Heart right ventricle (tissue), 16 donors: ENCODE measurements at regions not wholly inside any gene's neighbourhood (a gene's known extent, or its start where the extent isn't known, plus 50 kb on each side); places are given as distances from the start of the nearest gene placed in this dataset.
A peak's percentile ranks its signal among the peaks of the same experiment; 100 is the strongest.
"Not testable (repeated sequence)": the region's sequence is repeated elsewhere in the genome, so short reads cannot be mapped to it uniquely, and the experiment has no call there.

Experiments used
- ATAC-seq, 8 donors: fragments of 200-7000 bp; cut with Tn5 transposase; one replicate each; pipeline ENCODE4 v1.9.1; 2020; ENCODE audit warnings: mild to moderate bottlenecking in 8 of 8, moderate library complexity in 8 of 8, moderate number of reproducible peaks in 1 of 8
- DNase-seq, 2 donors: peaks; one replicate each; pipeline ENCODE4 v3.0.0-alpha.2; 2020
- H3K27ac ChIP-seq, 10 donors: fragments of 200-600 bp; sonication (generic) in 2 of 10; one replicate each; pipeline versions ENCODE4 v1.5.0 to v1.8.0; 2020 to 2022; ENCODE audit warnings: mild to moderate bottlenecking in 3 of 10
- H3K27me3 ChIP-seq, 7 donors: fragments of 200-600 bp; one replicate each; pipeline ENCODE4 v1.8.0; 2021 to 2022; ENCODE audit warnings: mild to moderate bottlenecking in 2 of 7
- H3K36me3 ChIP-seq, 9 donors: fragments of 200-600 bp; sonication (generic) in 1 of 9; one replicate each; pipeline versions ENCODE4 v1.5.0 to v1.8.0; 2020 to 2022; ENCODE audit warnings: mild to moderate bottlenecking in 2 of 9
- H3K4me1 ChIP-seq, 9 donors: fragments of 200-600 bp; sonication (generic) in 1 of 9; one replicate each; pipeline versions ENCODE4 v1.5.0 to v1.8.0; 2020 to 2022; ENCODE audit warnings: mild to moderate bottlenecking in 4 of 9
- H3K4me3 ChIP-seq, 10 donors: fragments of 200-600 bp; sonication (generic) in 2 of 10; one replicate each; pipeline versions ENCODE4 v1.5.0 to v1.8.0; 2020 to 2022; ENCODE audit warnings: mild to moderate bottlenecking in 7 of 10, moderate library complexity in 2 of 10
- H3K9me3 ChIP-seq, 11 donors: fragments of 200-600 bp in 10 of 11; sonication (generic) in 2 of 11; one replicate each; pipeline versions ENCODE4 v1.5.0 to v1.8.0; 2013 to 2022; ENCODE audit warnings: mild to moderate bottlenecking in 2 of 11, control low read depth in 1 of 11, moderate library complexity in 1 of 11
- CTCF ChIP-seq, 9 donors: fragments of 200-600 bp; sonication (generic) in 2 of 9; IDR thresholded peaks; one replicate each; pipeline versions ENCODE4 v1.5.0 to v1.8.0; 2021 to 2022; ENCODE audit warnings: antibody characterized with exemption in 9 of 9, mild to moderate bottlenecking in 5 of 9, moderate library complexity in 1 of 9
- whole genome bisulfite sequencing, 2 donors: extraction: QIAGEN DNeasy Blood & Tissue Kit; methylation state at CpG; one replicate each; pipeline ENCODE4 v1.1.7; 2013; ENCODE audit warnings: inconsistent platforms in 1 of 2; 5-methylcytosine and 5-hydroxymethylcytosine counted together
- intact Hi-C, 10 donors: fragments of 100-400 bp; cut with DNase I; formaldehyde crosslinking; loops; one replicate each; pipeline versions ENCODE4 v1.11.1 to v1.14.2; 2022
- donor health status: Arrhythmogenic right ventricular cardiomyopathy.
- donor health status: ischemic (EF 13 %, LVEDD 7.1; RV severe dilation, severe dysfunction).
- donor health status: healthy with polysubstance abuse.
- donor health status: DM: no; HTN: yes; CAD: no.
- donor health status: DM: no; HTN: no; CAD: no.
- donor health status: ischemic (EF 25% LVEDD 6.9; RV normal size, moderate dysfunction).
- donor health status: ischemic (EF 25% LVEDD 5.7; RV mildly dilated, moderate dysfunction).
- donor health status: healthy.
- donor health status: DM: yes; HTN: yes; CAD: no.
- donor health status: Ischemic cardiomyopathy.
- donor health status: ischemic (EF 35%, LVEDD 5.7; RV mildly dilated, moderate dysfunction).
- donor health status: nonischemic (EF 11% LVEDD 7.7; RV severe dilation, severe dysfunction).
- donor health status: DM: yes; HTN: yes; CAD: no.
- donor health status: PGD.
- donor health status: ischemic (EF 29% LVEDD 5.4; RV normal size, mild dysfunction).
- donor health status: nonischemic (EF 23%, LVEDD 6.1; RV moderate dilation, normal function).

- peaks cover 0 to 28% (median 0%) of the 10 kb centered on the region in 9 donors for H3K4me1 ChIP-seq
- WGBS, 2 donors: 98% methylated on average over 10 of the region's 10 CpGs
Observed at GRCh38 chr15:62656071-62656470, 386.5 kb upstream of the TPM1 start.

GRCh38 chr15:62657501-62657900, 385.0 kb upstream of the TPM1 start:
- peaks cover 0 to 69% (median 14%) of the 10 kb centered on the region in 9 donors for H3K36me3 ChIP-seq
- not testable (repeated sequence) for H3K9me3 ChIP-seq, DNase-seq, H3K27me3 ChIP-seq, H3K4me3 ChIP-seq
- intact Hi-C loops: loop anchor here in 2 of 10 donors (10.0 kb wide), 1 partner anchor 263 kb away; the partner anchor contains the start of gene TLN2 (in 2 of the 2)
- H3K4me1 ChIP-seq: peaks cover 0 to 21% (median 0%) of the 10 kb centered on the region in 9 donors
- H3K27ac ChIP-seq: peak overlapping the region in 3 of 10 donors; percentile 15 to 77 (median 18)
- WGBS, 2 donors: 62 to 68% methylated on average over 7 of the region's 7 CpGs
- ATAC-seq: peak in 6 of 8 donors; percentile 39 to 93 (median 75)

More at GRCh38 chr15:62656071-62656470, 386.5 kb upstream of the TPM1 start:
- H3K9me3 ChIP-seq: no peaks in the 10 kb centered on the region
- H3K4me3 ChIP-seq: no peak overlapping the region
- no peak for DNase-seq
- intact Hi-C loops: loop anchor here in 2 of 10 donors (10.0 kb wide), 1 partner anchor 261 kb away; the partner anchor contains the start of gene TLN2 (in 2 of the 2)
- TF ChIP-seq CTCF (IDR thresholded peaks at IDR 0.05): no peak
- H3K27ac ChIP-seq: no peak overlapping the region
- peaks cover 0 to 76% (median 18%) of the 10 kb centered on the region in 9 donors for H3K36me3 ChIP-seq
- no peak for ATAC-seq
- H3K27me3 ChIP-seq: no peaks in the 10 kb centered on the region

GRCh38 chr15:62658498-62658897, 384.0 kb upstream of the TPM1 start:
- Histone ChIP-seq H3K27ac (peak overlapping the region in 3 of 10 donors; percentile 6 to 77 (median 15)), H3K4me3 (no peak overlapping the region), H3K27me3 (no peaks in the 10 kb centered on the region), H3K4me1 (peaks cover 0 to 17% (median 0%) of the 10 kb centered on the region in 9 donors), H3K36me3 (peaks cover 0 to 59% (median 9%) of the 10 kb centered on the region in 9 donors), H3K9me3 (no peaks in the 10 kb centered on the region)
- peak; percentile 14 to 22 for DNase-seq
- no peak for TF ChIP-seq CTCF (IDR thresholded peaks at IDR 0.05)
- ATAC-seq: peak; percentile 57 to 84 (median 76)
- 74 to 75% methylated on average over 11 of the region's 11 CpGs for WGBS, 2 donors
- intact Hi-C loops: loop anchor here in 2 of 10 donors (10.0 kb wide), 1 partner anchor 264 kb away; the partner anchor contains the start of gene TLN2 (in 2 of the 2)

- Histone ChIP-seq H3K27ac (no peak overlapping the region), H3K27me3 (no peaks in the 10 kb centered on the region), H3K36me3 (peaks cover 0 to 28% (median 0%) of the 10 kb centered on the region in 9 donors), H3K4me1 (peaks cover 0 to 10% (median 0%) of the 10 kb centered on the region in 9 donors), H3K4me3 (no peak overlapping the region), H3K9me3 (peaks cover 0 to 5% (median 0%) of the 10 kb centered on the region in 11 donors)
- no peak for ATAC-seq
- no peak for TF ChIP-seq CTCF (IDR thresholded peaks at IDR 0.05)
- intact Hi-C loops: loop anchor here in 1 of 10 donors (10.0 kb wide), 1 partner anchor 49 kb away; no protein-coding TSS in a partner anchor
- no peak for DNase-seq
Observed at GRCh38 chr15:62663547-62663946, 379.0 kb upstream of the TPM1 start.

- H3K4me3 ChIP-seq: no peak overlapping the region
- H3K27me3 ChIP-seq: no peaks in the 10 kb centered on the region
- DNase-seq (no peak), ATAC-seq (peak in 3 of 8 donors; percentile 53 to 54 (median 53))
- peaks cover 0 to 13% (median 0%) of the 10 kb centered on the region in 9 donors for H3K36me3 ChIP-seq
- peak overlapping the region in 2 of 10 donors; percentile 5 to 59 for H3K27ac ChIP-seq
- no peak for TF ChIP-seq CTCF (IDR thresholded peaks at IDR 0.05)
- H3K4me1 ChIP-seq: peaks cover 0 to 10% (median 0%) of the 10 kb centered on the region in 9 donors
- peaks cover 0 to 5% (median 0%) of the 10 kb centered on the region in 11 donors for H3K9me3 ChIP-seq
- intact Hi-C loops: loop anchor here in 1 of 10 donors (10.0 kb wide), 1 partner anchor 51 kb away; no protein-coding TSS in a partner anchor
- 55 to 78% methylated on average over 4 of the region's 4 CpGs for WGBS, 2 donors
Observed at GRCh38 chr15:62665449-62665848, 377.1 kb upstream of the TPM1 start.
